ENCODE measurements at regions not wholly inside any gene's neighbourhood (a gene's known extent, or its start where the extent isn't known, plus 50 kb on each side); places are given as distances from the start of the nearest gene placed in this dataset.

DNA sequence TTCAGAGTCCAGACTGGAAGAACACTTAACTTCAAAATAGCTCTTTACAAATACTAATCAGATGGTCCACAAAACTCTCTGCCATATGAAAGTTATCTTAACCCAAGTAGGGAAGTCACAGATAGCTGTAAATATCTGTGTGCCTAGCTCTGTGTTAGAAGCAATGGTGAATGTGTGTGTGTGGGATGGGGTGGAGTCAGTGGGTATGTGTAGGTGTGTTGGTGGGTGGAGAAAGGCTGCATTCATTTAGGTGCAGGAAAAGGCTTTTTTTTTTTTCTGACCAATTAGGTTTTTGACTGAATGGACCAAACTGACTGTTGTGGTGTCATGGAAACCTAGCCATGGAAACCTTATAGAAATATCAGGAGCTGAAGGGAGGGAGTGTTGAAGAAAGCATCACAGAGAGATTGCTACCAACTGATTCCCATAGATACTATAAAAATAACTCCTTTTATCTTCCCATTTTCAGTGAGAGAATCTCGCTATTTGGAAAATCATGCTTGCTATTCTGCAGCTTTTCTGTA is 156.2 kb upstream of the NR3C1 start:
- H3K36me3 ChIP-seq (replicated peaks in 1 of 2; ENCODE audit: control insufficient read depth in 1 of 2, insufficient read depth in 2 of 2, low read length in 2 of 2), result no peaks in the 10 kb centered on the region

DNA sequence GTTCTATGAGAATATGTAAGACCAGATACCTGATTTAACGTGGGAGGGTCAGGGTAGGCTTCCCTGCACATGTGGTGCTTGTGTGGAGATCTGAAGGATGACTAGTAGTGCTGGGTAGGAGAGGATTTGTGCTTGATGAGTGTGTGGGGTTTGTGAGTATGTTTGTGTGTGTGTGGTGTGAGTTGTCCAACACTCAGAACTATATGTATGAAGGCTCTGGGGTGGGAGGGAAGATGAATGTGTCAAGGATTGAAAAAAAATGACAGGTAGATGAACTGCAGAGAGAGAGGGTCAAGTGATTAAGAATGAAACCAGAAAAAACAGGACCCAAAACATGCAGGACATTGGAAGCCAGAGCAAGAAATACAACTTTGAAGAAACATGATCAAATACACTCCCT is 154.6 kb upstream of the NR3C1 start:
- peaks cover 0 to 4% of the 10 kb centered on the region in 2 donors for H3K36me3 Mint-ChIP-seq
- H3K9me3 Mint-ChIP-seq, result no peaks in the 10 kb centered on the region
- WGBS (ENCODE audit: insufficient coverage), result 100% methylated on average over 1 of the region's 1 CpG
- peaks cover 29 to 50% of the 10 kb centered on the region in 2 donors for H3K4me1 ChIP-seq (ENCODE audit: control insufficient read depth in 1 of 2, insufficient read depth in 2 of 2, low read length in 2 of 2)
- no peaks in the 10 kb centered on the region for H3K27me3 ChIP-seq (ENCODE audit: control insufficient read depth in 2 of 2, insufficient read depth in 2 of 2, low read length in 2 of 2)
- TF ChIP-seq, protein P1, sequence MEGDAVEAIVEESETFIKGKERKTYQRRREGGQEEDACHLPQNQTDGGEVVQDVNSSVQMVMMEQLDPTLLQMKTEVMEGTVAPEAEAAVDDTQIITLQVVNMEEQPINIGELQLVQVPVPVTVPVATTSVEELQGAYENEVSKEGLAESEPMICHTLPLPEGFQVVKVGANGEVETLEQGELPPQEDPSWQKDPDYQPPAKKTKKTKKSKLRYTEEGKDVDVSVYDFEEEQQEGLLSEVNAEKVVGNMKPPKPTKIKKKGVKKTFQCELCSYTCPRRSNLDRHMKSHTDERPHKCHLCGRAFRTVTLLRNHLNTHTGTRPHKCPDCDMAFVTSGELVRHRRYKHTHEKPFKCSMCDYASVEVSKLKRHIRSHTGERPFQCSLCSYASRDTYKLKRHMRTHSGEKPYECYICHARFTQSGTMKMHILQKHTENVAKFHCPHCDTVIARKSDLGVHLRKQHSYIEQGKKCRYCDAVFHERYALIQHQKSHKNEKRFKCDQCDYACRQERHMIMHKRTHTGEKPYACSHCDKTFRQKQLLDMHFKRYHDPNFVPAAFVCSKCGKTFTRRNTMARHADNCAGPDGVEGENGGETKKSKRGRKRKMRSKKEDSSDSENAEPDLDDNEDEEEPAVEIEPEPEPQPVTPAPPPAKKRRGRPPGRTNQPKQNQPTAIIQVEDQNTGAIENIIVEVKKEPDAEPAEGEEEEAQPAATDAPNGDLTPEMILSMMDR (IDR thresholded peaks at IDR 0.05), result no peak
- no peak overlapping the region for H2AFZ ChIP-seq (ENCODE audit: insufficient read depth, low read depth, low read length, poor library complexity, severe bottlenecking)
- H3K4me2 ChIP-seq (replicated peaks; ENCODE audit: extremely low read depth, low read length, poor library complexity, severe bottlenecking), result no peak overlapping the region
- no peak overlapping the region for H3K4me3 Mint-ChIP-seq
- H4K20me1 ChIP-seq (ENCODE audit: insufficient read depth, low read length), result no peaks in the 10 kb centered on the region
- H3K27ac Mint-ChIP-seq, result peak overlapping the region; percentile 11 to 88 (median 48)
- H3K4me1 Mint-ChIP-seq, result peaks cover 34% of the 10 kb centered on the region
- no peaks in the 10 kb centered on the region for H3K36me3 ChIP-seq (replicated peaks in 1 of 2; ENCODE audit: control insufficient read depth in 1 of 2, insufficient read depth in 2 of 2, low read length in 2 of 2)
- intact Hi-C loops (cut with micrococcal nuclease), result loop anchor here in 1 of 2 donors (5.0 to 10.0 kb wide), 3 partner anchors 49 to 153 kb away; partner anchors contain the start of gene NR3C1
- no peaks in the 10 kb centered on the region for H3K27me3 Mint-ChIP-seq (ENCODE audit: low read depth in 3 of 3)
- peak in 1 of 3 donors; percentile 15 for DNase-seq
- no peaks in the 10 kb centered on the region for H3K79me2 ChIP-seq (ENCODE audit: insufficient read depth, low read length)
- no peaks in the 10 kb centered on the region for H3K9me3 ChIP-seq (replicated peaks in 1 of 2; ENCODE audit: control insufficient read depth in 1 of 2, insufficient read depth in 1 of 2, low read length in 2 of 2)
- H3K27ac ChIP-seq (ENCODE audit: low read depth in 1 of 2, low read length in 2 of 2), result peak overlapping the region in 1 of 2 donors; percentile 54
- no peak overlapping the region for H3K9ac ChIP-seq (ENCODE audit: insufficient read depth, low read length, poor library complexity, severe bottlenecking)
- H3K4me3 ChIP-seq (replicated peaks in 1 of 3; ENCODE audit: low read depth in 2 of 3, low read length in 3 of 3), result no peak overlapping the region

More for the DNA sequence above, 156.2 kb upstream of the NR3C1 start:
- Histone ChIP-seq H3K4me1 (ENCODE audit: control insufficient read depth in 1 of 2, insufficient read depth in 2 of 2, low read length in 2 of 2) (peaks cover 25 to 53% of the 10 kb centered on the region in 2 donors), H3K9me3 (replicated peaks in 1 of 2; ENCODE audit: control insufficient read depth in 1 of 2, insufficient read depth in 1 of 2, low read length in 2 of 2) (no peaks in the 10 kb centered on the region), H4K20me1 (ENCODE audit: insufficient read depth, low read length) (no peaks in the 10 kb centered on the region), H3K27me3 (ENCODE audit: control insufficient read depth in 2 of 2, insufficient read depth in 2 of 2, low read length in 2 of 2) (no peaks in the 10 kb centered on the region), H3K4me3 (replicated peaks in 1 of 3; ENCODE audit: low read depth in 2 of 3, low read length in 3 of 3) (no peak overlapping the region), H2AFZ (ENCODE audit: insufficient read depth, low read depth, low read length, poor library complexity, severe bottlenecking) (no peak overlapping the region), H3K4me2 (replicated peaks; ENCODE audit: extremely low read depth, low read length, poor library complexity, severe bottlenecking) (no peak overlapping the region), H3K79me2 (ENCODE audit: insufficient read depth, low read length) (no peaks in the 10 kb centered on the region), H3K27ac (ENCODE audit: low read depth in 1 of 2, low read length in 2 of 2) (no peak overlapping the region), H3K9ac (ENCODE audit: insufficient read depth, low read length, poor library complexity, severe bottlenecking) (no peak overlapping the region)
- Mint-ChIP-seq H3K9me3 (no peaks in the 10 kb centered on the region), H3K27me3 (ENCODE audit: low read depth in 3 of 3) (no peaks in the 10 kb centered on the region), H3K4me1 (peaks cover 35% of the 10 kb centered on the region), H3K27ac (no peak overlapping the region), H3K4me3 (no peak overlapping the region), H3K36me3 (no peaks in the 10 kb centered on the region)
- no CpG with 5 or more reads among the region's 1 CpG for WGBS (ENCODE audit: insufficient coverage)
- TF ChIP-seq, protein P1 (IDR thresholded peaks at IDR 0.05), result no peak
- intact Hi-C loops (cut with micrococcal nuclease), result loop anchor here in 1 of 2 donors (5.0 to 10.0 kb wide), 4 partner anchors 48 to 155 kb away; partner anchors contain the start of gene NR3C1
- DNase-seq, result no peak
